ENCODE measurements at regions not wholly inside any gene's neighbourhood (a gene's known extent, or its start where the extent isn't known, plus 50 kb on each side); places are given as distances from the start of the nearest gene placed in this dataset.

DNA sequence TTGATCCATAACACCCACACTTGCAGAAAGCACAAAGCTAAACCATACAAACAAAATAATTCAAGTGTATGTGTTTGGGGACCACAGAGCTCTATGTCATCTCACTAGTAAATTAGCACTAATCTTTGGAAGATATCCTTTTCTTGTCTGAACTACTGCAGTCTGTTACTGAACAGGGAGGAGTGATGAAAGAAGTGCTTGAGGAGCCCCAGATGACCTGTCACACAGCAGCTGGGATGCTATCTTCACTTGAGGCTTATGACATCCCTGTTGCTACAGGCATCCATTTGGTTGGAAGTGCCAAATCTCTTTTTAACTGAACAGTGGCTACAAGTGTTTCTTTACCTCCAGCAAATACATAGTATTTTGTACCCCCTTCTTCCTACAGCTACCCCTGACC is 386.3 kb upstream of the CHAC2 start:
- no peak overlapping the region for H3K4me3 ChIP-seq (ENCODE audit: low read depth, low read length)

DNA sequence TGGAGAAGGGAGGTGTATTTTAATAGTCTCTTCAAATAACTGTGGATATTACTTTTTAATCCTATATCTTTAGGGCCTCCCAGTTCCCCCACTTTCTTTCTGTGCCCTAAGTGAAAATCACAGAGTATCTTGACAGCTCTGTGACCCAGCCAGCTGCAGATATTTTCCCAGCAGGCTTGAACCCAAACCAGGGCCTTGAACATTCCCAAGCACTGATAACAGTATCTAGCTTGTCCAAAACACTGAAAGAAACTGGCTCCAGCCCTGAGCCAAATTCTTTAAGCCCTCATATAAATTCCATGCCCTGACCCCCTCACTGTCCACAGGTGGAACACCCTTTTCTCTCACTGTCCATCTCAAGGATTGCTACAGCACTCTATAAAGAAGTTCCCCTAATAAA is 388.1 kb upstream of the CHAC2 start:
- H3K36me3 ChIP-seq (ENCODE audit: control insufficient read depth, insufficient read depth, low read length): no peaks in the 10 kb centered on the region
- no peak overlapping the region for H3K4me3 ChIP-seq (ENCODE audit: low read depth, low read length)
- H3K27me3 ChIP-seq (ENCODE audit: control insufficient read depth, insufficient read depth, low read length): no peaks in the 10 kb centered on the region
- H3K9ac ChIP-seq (ENCODE audit: low read depth, low read length): no peak overlapping the region
- H3K4me1 ChIP-seq (ENCODE audit: control insufficient read depth, insufficient read depth, low read length): no peaks in the 10 kb centered on the region
- H3K9me3 ChIP-seq (ENCODE audit: control insufficient read depth, insufficient read depth, low read length): no peaks in the 10 kb centered on the region

More for the DNA sequence above, 386.3 kb upstream of the CHAC2 start:
- Histone ChIP-seq H3K9me3 (ENCODE audit: control insufficient read depth, insufficient read depth, low read length) (no peaks in the 10 kb centered on the region), H3K27me3 (ENCODE audit: control insufficient read depth, insufficient read depth, low read length) (no peaks in the 10 kb centered on the region), H3K9ac (ENCODE audit: low read depth, low read length) (no peak overlapping the region), H3K4me1 (ENCODE audit: control insufficient read depth, insufficient read depth, low read length) (no peaks in the 10 kb centered on the region), H3K36me3 (ENCODE audit: control insufficient read depth, insufficient read depth, low read length) (no peaks in the 10 kb centered on the region)

DNA sequence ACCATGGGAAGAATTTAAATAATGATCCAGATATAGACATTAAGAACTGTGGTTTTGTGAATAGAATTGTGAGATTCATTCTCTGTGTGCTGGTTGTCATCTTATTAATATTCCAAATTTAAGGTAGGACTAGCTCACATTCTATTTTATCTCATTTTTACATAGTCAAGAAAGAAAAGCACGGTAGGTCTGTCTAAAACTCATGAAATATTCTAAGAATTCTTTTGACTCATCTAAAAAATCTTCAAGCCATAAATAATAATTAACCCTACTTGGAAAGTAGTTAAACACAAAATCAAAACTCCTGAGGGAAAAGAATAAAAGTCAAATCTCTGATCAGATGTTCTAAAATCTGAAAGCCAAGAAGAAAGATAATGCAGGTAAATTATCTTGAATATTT is 388.8 kb upstream of the CHAC2 start:
- H3K4me1 ChIP-seq (ENCODE audit: control insufficient read depth, insufficient read depth, low read length): peaks cover 2% of the 10 kb centered on the region
- H3K9ac ChIP-seq (ENCODE audit: low read depth, low read length): no peak overlapping the region
- no peaks in the 10 kb centered on the region for H3K36me3 ChIP-seq (ENCODE audit: control insufficient read depth, insufficient read depth, low read length)
- H3K9me3 ChIP-seq (ENCODE audit: control insufficient read depth, insufficient read depth, low read length): no peaks in the 10 kb centered on the region
- H3K27me3 ChIP-seq (ENCODE audit: control insufficient read depth, insufficient read depth, low read length): no peaks in the 10 kb centered on the region
- H3K4me3 ChIP-seq (ENCODE audit: low read depth, low read length): no peak overlapping the region

DNA sequence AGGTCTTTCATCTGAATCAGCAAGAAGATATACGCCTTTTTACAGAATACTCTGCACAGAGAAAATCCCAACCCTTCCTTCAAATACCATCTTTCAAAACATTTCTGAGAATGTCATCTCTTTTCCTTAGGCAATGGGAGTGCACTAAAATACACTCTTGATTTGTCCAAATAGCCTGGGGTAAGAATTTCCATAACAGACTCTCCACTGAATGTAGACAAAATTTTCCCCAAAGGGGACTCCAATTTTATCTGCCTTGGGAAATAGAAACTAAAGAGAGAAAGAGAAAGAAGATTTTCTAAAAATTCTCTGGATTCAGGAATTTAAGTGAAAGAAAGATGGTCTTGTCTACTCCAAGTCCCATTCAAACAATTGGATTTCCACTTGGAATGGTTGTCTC is 394.5 kb upstream of the CHAC2 start:
- Histone ChIP-seq H3K9ac (ENCODE audit: low read depth, low read length) (no peak overlapping the region), H3K9me3 (ENCODE audit: control insufficient read depth, insufficient read depth, low read length) (no peaks in the 10 kb centered on the region), H3K4me1 (ENCODE audit: control insufficient read depth, insufficient read depth, low read length) (peaks cover 2% of the 10 kb centered on the region), H3K27me3 (ENCODE audit: control insufficient read depth, insufficient read depth, low read length) (no peaks in the 10 kb centered on the region), H3K36me3 (ENCODE audit: control insufficient read depth, insufficient read depth, low read length) (no peaks in the 10 kb centered on the region), H3K4me3 (ENCODE audit: low read depth, low read length) (no peak overlapping the region)

DNA sequence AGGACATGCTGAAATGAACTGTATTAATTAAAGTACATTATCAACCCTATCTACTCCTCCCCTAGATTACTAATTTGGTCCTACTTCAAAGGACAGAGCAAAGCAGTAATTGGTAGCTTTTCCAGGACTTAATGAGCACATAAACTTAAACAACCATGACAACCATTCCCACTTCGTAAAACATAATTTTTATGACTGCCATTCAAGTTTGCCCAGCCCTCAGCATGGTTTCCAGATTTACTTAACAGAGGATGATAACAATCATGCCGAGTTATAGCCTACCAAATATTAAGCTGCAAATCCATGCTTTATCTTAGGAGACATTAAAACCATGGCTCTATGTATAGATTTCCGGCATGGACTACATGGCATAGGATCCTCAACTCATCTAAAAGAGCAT is 401.1 kb upstream of the CHAC2 start:
- no peaks in the 10 kb centered on the region for H3K9me3 ChIP-seq (ENCODE audit: control insufficient read depth, insufficient read depth, low read length)
- no peaks in the 10 kb centered on the region for H3K27me3 ChIP-seq (ENCODE audit: control insufficient read depth, insufficient read depth, low read length)
- H3K36me3 ChIP-seq (ENCODE audit: control insufficient read depth, insufficient read depth, low read length): no peaks in the 10 kb centered on the region
- H3K4me3 ChIP-seq (ENCODE audit: low read depth, low read length): no peak overlapping the region
- H3K9ac ChIP-seq (ENCODE audit: low read depth, low read length): no peak overlapping the region
- H3K4me1 ChIP-seq (ENCODE audit: control insufficient read depth, insufficient read depth, low read length): no peaks in the 10 kb centered on the region

DNA sequence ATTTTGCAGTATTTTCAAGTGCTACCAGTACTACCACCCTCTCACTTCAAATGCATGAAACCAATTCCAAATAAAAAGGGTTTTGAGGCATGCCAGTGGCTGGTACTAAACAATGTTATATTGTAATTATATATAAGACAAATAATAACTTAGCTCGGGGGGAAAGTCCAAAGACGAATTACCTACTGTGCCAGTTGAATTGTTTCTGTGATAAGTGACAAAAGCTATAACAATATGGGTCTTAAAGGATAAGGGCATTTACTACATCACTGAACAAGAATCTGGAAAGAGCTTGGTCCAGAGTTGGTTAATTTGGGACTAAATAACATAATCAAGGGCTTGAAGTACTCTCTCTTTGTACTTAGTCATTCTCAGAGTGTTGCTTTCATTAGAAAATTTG is 404.7 kb upstream of the CHAC2 start:
- no peaks in the 10 kb centered on the region for H3K4me1 ChIP-seq (ENCODE audit: control insufficient read depth, insufficient read depth, low read length)

DNA sequence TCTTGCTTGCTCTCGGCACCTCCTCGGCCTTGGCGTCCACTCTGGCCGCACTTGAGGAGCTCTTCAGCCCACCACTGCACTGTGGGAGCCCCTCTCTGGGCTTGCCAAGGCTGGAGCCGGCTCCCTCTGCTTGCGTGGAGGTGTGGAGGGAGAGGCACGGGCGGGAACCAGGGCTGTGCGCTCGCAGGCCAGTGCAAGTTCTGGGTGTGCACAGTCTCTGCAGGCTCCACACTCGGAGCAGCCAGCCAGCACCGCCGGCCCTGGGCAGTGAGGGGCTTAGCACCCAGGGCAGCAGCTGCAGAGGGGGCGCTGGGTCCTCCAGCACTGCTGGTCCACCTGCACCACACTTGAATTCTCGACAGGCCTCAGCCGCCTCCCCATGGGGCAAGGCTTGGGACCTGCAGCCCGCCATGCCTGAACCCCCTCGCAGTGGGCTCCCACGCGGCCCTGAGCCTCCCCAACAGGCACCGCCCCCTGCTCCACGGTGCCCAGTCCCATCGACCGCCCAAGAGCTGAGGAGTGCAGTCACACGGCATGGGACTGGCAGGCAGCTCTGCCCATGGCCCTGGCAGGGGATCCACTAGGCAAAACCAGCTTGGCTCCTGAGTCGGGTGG is 411.2 kb upstream of the CHAC2 start:
- no peaks in the 10 kb centered on the region for H3K36me3 ChIP-seq (ENCODE audit: control insufficient read depth, insufficient read depth, low read length)
- H3K4me3 ChIP-seq (ENCODE audit: low read depth, low read length): no peak overlapping the region
- no peaks in the 10 kb centered on the region for H3K4me1 ChIP-seq (ENCODE audit: control insufficient read depth, insufficient read depth, low read length)
- H3K9me3 ChIP-seq (ENCODE audit: control insufficient read depth, insufficient read depth, low read length): peaks cover 2% of the 10 kb centered on the region
- no peaks in the 10 kb centered on the region for H3K27me3 ChIP-seq (ENCODE audit: control insufficient read depth, insufficient read depth, low read length)
- no peak overlapping the region for H3K9ac ChIP-seq (ENCODE audit: low read depth, low read length)

More for the DNA sequence above, 404.7 kb upstream of the CHAC2 start:
- no peak overlapping the region for H3K9ac ChIP-seq (ENCODE audit: low read depth, low read length)
- H3K27me3 ChIP-seq (ENCODE audit: control insufficient read depth, insufficient read depth, low read length): no peaks in the 10 kb centered on the region
- no peak overlapping the region for H3K4me3 ChIP-seq (ENCODE audit: low read depth, low read length)
- no peaks in the 10 kb centered on the region for H3K9me3 ChIP-seq (ENCODE audit: control insufficient read depth, insufficient read depth, low read length)
- H3K36me3 ChIP-seq (ENCODE audit: control insufficient read depth, insufficient read depth, low read length): no peaks in the 10 kb centered on the region

DNA sequence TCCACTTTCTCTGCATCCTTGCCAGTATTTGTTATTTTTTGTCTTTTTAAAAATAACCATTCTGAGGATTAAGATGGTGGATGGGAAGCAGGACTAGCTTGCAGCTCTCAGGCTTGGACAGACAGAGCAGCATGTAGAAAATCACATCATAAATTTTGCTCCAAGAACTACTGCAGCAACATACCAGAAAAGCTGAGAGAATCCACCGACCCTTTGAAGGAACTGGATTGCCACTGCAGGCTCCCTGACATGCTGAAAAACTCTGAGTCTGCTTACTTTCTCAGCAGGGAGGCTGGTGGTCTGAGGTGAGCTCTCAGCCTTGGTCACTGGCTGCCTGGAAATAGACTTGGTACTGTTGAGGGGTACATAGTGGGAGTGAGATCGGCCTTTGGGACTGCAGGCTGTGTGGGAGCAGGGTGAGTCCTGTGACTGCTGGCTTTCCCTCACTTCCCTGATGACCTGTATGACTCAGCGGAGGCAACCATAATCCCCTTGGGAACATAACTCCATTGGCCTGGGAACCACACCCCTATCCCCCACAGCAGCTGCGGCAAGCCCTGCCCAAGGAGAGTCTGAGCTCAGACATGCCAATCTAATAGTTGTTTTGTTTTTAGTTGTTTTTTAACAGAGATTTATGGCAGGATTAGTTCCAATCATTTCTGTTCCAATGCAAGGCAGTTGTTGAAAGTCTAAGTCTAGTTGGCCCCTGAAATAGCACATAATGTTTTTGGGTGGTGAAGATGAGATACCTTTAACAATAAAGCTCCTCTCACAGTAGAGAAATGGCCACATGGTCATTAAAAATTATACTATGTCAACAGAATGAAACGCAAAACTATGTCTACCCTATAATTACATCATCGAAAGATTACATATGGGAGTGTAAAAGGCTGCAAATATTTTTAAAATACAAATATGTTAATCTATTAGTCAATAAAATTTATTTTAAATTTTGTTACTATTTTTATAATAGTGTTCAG is 414.2 kb upstream of the CHAC2 start:
- H3K9ac ChIP-seq (ENCODE audit: low read depth, low read length): no peak overlapping the region
- H3K4me1 ChIP-seq (ENCODE audit: control insufficient read depth, insufficient read depth, low read length): no peaks in the 10 kb centered on the region
- H3K27me3 ChIP-seq (ENCODE audit: control insufficient read depth, insufficient read depth, low read length): no peaks in the 10 kb centered on the region
- H3K9me3 ChIP-seq (ENCODE audit: control insufficient read depth, insufficient read depth, low read length): peaks cover 2% of the 10 kb centered on the region
- no peaks in the 10 kb centered on the region for H3K36me3 ChIP-seq (ENCODE audit: control insufficient read depth, insufficient read depth, low read length)
- H3K4me3 ChIP-seq (ENCODE audit: low read depth, low read length): no peak overlapping the region

DNA sequence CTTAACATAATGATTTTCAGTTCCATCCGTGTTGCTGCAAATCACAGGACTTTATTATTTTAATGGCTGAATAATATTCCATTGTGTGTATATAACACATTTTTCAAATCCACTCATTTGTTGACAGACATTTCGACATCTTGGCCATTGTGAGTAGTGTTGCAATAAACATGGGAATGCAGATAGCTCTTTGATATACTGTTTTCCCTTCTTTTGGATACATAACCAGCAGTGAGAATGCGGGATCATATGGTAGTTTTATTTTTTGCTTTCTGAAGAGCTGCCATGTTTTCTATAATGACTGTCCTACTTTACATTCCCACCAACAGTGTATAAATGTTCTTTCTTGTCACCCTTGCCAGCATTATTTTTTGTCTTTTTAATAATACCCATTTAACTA is 420.3 kb upstream of the CHAC2 start:
- Histone ChIP-seq H3K4me1 (ENCODE audit: control insufficient read depth, insufficient read depth, low read length) (no peaks in the 10 kb centered on the region), H3K9ac (ENCODE audit: low read depth, low read length) (no peak overlapping the region), H3K27me3 (ENCODE audit: control insufficient read depth, insufficient read depth, low read length) (no peaks in the 10 kb centered on the region), H3K36me3 (ENCODE audit: control insufficient read depth, insufficient read depth, low read length) (no peaks in the 10 kb centered on the region), H3K9me3 (ENCODE audit: control insufficient read depth, insufficient read depth, low read length) (no peaks in the 10 kb centered on the region), H3K4me3 (ENCODE audit: low read depth, low read length) (no peak overlapping the region)

DNA sequence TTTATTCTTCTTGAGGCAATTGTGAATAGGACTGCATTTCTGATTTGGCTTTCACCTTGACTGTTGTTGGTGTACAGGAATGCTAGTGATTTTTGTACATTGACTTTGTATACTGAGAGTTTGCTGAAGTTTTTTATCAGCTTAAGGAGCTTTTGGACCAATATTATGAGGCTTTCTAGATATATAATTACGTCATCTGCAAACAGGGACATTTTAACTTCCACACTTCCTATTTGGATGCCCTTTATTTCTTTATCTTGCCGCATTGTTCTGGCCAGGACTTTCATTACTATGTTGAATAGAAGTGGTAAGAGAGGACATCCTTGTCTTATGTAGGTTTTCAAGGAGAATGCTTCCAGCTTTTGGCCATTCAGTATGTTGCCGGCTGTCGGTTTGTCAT is 425.4 kb upstream of the CHAC2 start:
- Histone ChIP-seq H3K4me3 (ENCODE audit: low read depth, low read length) (no peak overlapping the region), H3K9ac (ENCODE audit: low read depth, low read length) (no peak overlapping the region), H3K4me1 (ENCODE audit: control insufficient read depth, insufficient read depth, low read length) (no peaks in the 10 kb centered on the region), H3K36me3 (ENCODE audit: control insufficient read depth, insufficient read depth, low read length) (no peaks in the 10 kb centered on the region), H3K27me3 (ENCODE audit: control insufficient read depth, insufficient read depth, low read length) (no peaks in the 10 kb centered on the region), H3K9me3 (ENCODE audit: control insufficient read depth, insufficient read depth, low read length) (no peaks in the 10 kb centered on the region)

DNA sequence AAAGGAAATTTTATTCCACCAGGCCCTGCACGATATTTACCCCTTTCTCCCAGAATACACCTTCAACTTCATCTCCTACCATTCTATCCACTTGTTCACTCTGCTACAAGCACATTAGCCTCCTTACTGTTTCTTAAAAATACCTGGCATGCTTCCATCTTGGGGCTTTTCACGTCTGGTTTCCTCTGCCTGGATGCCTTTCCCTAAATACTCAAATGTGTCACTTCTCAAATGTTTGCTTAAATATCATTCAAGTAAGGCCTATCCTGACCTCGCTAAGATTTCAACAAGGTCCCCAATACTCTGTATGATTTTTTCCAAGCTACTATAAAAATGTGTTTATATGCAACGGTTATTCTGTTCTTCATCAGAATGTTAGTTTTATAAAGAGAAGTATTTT is 433.0 kb upstream of the CHAC2 start:
- no peak overlapping the region for H3K9ac ChIP-seq (ENCODE audit: low read depth, low read length)
- H3K27me3 ChIP-seq (ENCODE audit: control insufficient read depth, insufficient read depth, low read length): no peaks in the 10 kb centered on the region
- H3K4me1 ChIP-seq (ENCODE audit: control insufficient read depth, insufficient read depth, low read length): no peaks in the 10 kb centered on the region
- H3K36me3 ChIP-seq (ENCODE audit: control insufficient read depth, insufficient read depth, low read length): no peaks in the 10 kb centered on the region
- no peaks in the 10 kb centered on the region for H3K9me3 ChIP-seq (ENCODE audit: control insufficient read depth, insufficient read depth, low read length)
- H3K4me3 ChIP-seq (ENCODE audit: low read depth, low read length): no peak overlapping the region

DNA sequence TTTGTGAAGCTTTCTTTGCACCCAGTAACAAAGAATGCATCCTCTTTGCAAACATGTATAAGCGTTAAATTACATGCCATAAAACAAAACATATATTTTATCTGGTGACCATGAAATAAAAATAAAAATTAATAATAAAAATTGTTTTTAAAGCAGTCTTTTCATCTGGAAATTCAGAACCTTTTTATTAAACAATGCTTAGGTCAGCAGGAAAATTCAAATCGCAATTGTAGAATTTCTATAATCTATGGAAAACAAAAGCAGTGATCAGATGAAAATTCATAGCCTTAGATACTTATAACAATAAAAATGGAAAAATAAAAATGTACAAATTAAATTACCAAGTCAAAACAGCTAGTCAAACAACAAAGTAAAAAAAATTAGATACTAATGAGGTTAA is 435.9 kb upstream of the CHAC2 start:
- Histone ChIP-seq H3K36me3 (ENCODE audit: control insufficient read depth, insufficient read depth, low read length) (no peaks in the 10 kb centered on the region), H3K4me1 (ENCODE audit: control insufficient read depth, insufficient read depth, low read length) (no peaks in the 10 kb centered on the region), H3K4me3 (ENCODE audit: low read depth, low read length) (no peak overlapping the region), H3K9me3 (ENCODE audit: control insufficient read depth, insufficient read depth, low read length) (no peaks in the 10 kb centered on the region), H3K27me3 (ENCODE audit: control insufficient read depth, insufficient read depth, low read length) (no peaks in the 10 kb centered on the region), H3K9ac (ENCODE audit: low read depth, low read length) (no peak overlapping the region)
